ENCODE measurements at regions not wholly inside any gene's neighbourhood (a gene's known extent, or its start where the extent isn't known, plus 50 kb on each side); places are given as distances from the start of the nearest gene placed in this dataset.
A peak's percentile ranks its signal among the peaks of the same experiment; 100 is the strongest.

- Histone ChIP-seq H3K27ac (peak overlapping the region in 2 of 4 donors; percentile 57 to 65), H3K4me1 (peaks cover 13 to 30% (median 17%) of the 10 kb centered on the region in 3 donors), H3K27me3 (no peaks in the 10 kb centered on the region), H3K4me3 (no peak overlapping the region), H3K9me3 (no peaks in the 10 kb centered on the region), H3K36me3 (no peaks in the 10 kb centered on the region)
- no peak for TF ChIP-seq CTCF (IDR thresholded peaks at IDR 0.05)
- no peak for TF ChIP-seq POLR2A (IDR thresholded peaks at IDR 0.05)
- DNase-seq: no peak
- intact Hi-C loops (cut with DNase I): no loop called here
- WGBS, 2 donors: 68 to 82% methylated on average over 11 of the region's 11 CpGs
Measured at GRCh38 chr3:177474652-177475355, 277.5 kb upstream of the TBL1XR1 start.

DNA sequence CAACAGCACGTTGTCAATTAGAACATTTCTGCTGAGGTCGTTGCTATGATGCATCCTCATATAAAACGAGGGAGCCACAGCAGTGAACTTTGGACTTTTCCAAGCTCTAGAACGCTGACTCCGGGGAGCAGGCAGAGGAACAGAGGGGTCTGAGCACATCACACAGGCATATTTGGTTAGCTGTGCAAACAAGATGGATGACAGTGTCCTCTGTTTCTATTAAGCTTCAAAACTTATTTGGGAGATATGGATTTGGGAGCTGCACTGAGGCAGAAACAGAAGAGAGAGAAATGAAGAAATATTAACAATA is 278.0 kb upstream of the TBL1XR1 start:
- intact Hi-C loops (cut with DNase I): no loop called here
- H3K36me3 ChIP-seq: no peaks in the 10 kb centered on the region
- H3K9me3 ChIP-seq: no peaks in the 10 kb centered on the region
- H3K27me3 ChIP-seq: no peaks in the 10 kb centered on the region
- H3K4me3 ChIP-seq: no peak overlapping the region
- 48 to 57% methylated on average over 5 of the region's 5 CpGs for WGBS, 2 donors
- no peak for DNase-seq
- TF ChIP-seq POLR2A (IDR thresholded peaks at IDR 0.05) (no peak), CTCF (IDR thresholded peaks at IDR 0.05) (no peak)
- H3K4me1 ChIP-seq: peaks cover 13 to 30% (median 17%) of the 10 kb centered on the region in 3 donors
- peak overlapping the region in 3 of 4 donors; percentile 13 to 65 (median 57) for H3K27ac ChIP-seq

- Histone ChIP-seq H3K27ac (peak overlapping the region in 2 of 4 donors; percentile 5 to 14), H3K27me3 (no peaks in the 10 kb centered on the region), H3K4me3 (no peak overlapping the region), H3K9me3 (no peaks in the 10 kb centered on the region), H3K36me3 (no peaks in the 10 kb centered on the region), H3K4me1 (peaks cover 13 to 30% (median 17%) of the 10 kb centered on the region in 3 donors)
- DNase-seq: no peak
- intact Hi-C loops (cut with DNase I): no loop called here
- 86 to 89% methylated on average over 7 of the region's 7 CpGs for WGBS, 2 donors
- TF ChIP-seq POLR2A (IDR thresholded peaks at IDR 0.05) (no peak), CTCF (IDR thresholded peaks at IDR 0.05) (no peak)
Measured at GRCh38 chr3:177476495-177476894, 279.2 kb upstream of the TBL1XR1 start.

DNA sequence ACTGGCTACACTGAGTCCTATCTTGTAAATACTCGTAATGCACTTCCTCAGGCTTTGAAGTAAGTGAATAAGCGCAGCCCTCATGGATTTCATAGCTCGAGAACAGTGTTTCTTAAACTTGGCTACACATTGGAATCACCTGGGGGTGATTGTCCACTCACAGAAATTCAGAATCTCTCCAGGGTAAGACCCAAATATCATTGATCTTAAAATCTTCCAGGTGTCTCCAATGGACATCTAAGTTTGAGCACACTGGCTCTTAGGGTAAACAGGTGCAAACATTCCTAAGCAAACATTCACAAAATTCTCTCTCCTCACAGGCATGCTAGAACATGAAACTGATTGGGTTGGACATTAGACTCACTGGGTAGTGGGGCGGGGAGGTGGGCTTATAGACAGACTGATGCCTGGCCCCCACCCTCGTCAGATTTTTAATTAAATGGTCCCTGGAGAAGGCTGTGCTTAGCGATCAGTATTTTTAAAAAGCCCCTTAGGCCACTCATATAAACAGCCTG is 279.7 kb upstream of the TBL1XR1 start:
- no peak for TF ChIP-seq CTCF (IDR thresholded peaks at IDR 0.05)
- no peak for TF ChIP-seq POLR2A (IDR thresholded peaks at IDR 0.05)
- 90 to 93% methylated on average over 5 to 6 of the region's 6 CpGs for WGBS, 2 donors
- H3K36me3 ChIP-seq: no peaks in the 10 kb centered on the region
- peak overlapping the region in 1 of 4 donors; percentile 85 for H3K27ac ChIP-seq
- H3K4me3 ChIP-seq: no peak overlapping the region
- no peak for DNase-seq
- H3K27me3 ChIP-seq: no peaks in the 10 kb centered on the region
- H3K4me1 ChIP-seq: peaks cover 13 to 32% (median 17%) of the 10 kb centered on the region in 3 donors
- no peaks in the 10 kb centered on the region for H3K9me3 ChIP-seq
- intact Hi-C loops (cut with DNase I): no loop called here

DNA sequence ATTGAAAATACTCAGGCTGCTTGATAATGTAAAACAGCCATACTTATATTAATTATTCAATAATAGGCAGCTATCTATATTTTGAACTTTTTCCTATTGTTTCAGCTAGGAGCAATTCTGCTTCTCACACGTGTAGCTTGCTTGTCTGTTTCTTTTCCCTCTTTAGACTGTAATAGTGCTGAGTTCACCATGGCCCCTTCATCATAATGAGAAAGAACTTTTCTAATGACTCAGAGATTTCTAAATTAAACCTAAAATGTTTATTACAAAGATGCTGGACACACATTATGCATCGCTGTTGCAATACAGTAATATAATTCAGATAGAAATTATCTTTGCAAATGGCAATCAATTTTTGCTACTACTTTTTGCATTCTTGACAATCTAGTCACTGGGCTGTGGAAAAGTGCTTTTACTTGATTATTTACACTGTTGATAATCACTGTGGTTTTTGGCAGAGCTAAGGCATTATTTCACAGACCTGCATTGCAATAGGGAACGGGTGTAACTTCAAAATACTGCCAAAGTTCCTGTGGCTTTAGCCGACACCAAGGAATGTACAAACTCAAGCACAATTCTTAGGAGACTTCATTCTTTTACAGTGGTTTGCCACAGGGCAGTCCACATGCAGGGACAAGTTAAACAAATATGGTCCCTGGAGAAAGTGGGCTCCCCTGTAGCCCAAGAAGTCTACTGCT is 281.0 kb upstream of the TBL1XR1 start:
- TF ChIP-seq CTCF (IDR thresholded peaks at IDR 0.05) (no peak), POLR2A (IDR thresholded peaks at IDR 0.05) (no peak)
- Histone ChIP-seq H3K27me3 (no peaks in the 10 kb centered on the region), H3K4me1 (peaks cover 17 to 46% (median 19%) of the 10 kb centered on the region in 3 donors), H3K36me3 (no peaks in the 10 kb centered on the region), H3K4me3 (no peak overlapping the region), H3K9me3 (no peaks in the 10 kb centered on the region), H3K27ac (peak overlapping the region; percentile 84 to 87 (median 85))
- intact Hi-C loops (cut with DNase I): no loop called here
- 14 to 20% methylated on average over 4 of the region's 4 CpGs for WGBS, 2 donors
- no peak for DNase-seq
